Psoas muscle (tissue), 7 donors: ENCODE measurements at regions not wholly inside any gene's neighbourhood (a gene's known extent, or its start where the extent isn't known, plus 50 kb on each side); places are given as distances from the start of the nearest gene placed in this dataset.

Experiments used
- ATAC-seq, 4 donors: fragments of 200-7000 bp; cut with Tn5 transposase; one replicate each; pipeline ENCODE4 v1.9.1; 2020; ENCODE audit warnings: moderate library complexity in 3 of 4, mild to moderate bottlenecking in 2 of 4
- DNase-seq, 2 donors: peaks; one replicate each; pipeline ENCODE4 v3.0.0-alpha.2; 2020
- H3K27ac ChIP-seq: fragments of 200-600 bp; one replicate; pipeline ENCODE4 v1.8.0; 2022
- H3K27me3 ChIP-seq, 3 donors: fragments of 200-600 bp in 1 of 3; one replicate each; pipeline versions ENCODE4 v1.6.1 to v1.8.0; 2013 to 2022; ENCODE audit warnings: low read length in 2 of 3, mild to moderate bottlenecking in 2 of 3, moderate library complexity in 1 of 3; ENCODE audit not compliant: insufficient read depth in 3 of 3
- H3K36me3 ChIP-seq, 2 donors: fragments of 200-600 bp in 1 of 2; one replicate each; pipeline versions ENCODE4 v1.6.1 to v1.8.0; 2013 to 2022; ENCODE audit warnings: low read depth in 1 of 2, mild to moderate bottlenecking in 1 of 2, moderate library complexity in 1 of 2; ENCODE audit not compliant: insufficient read depth in 1 of 2
- H3K4me1 ChIP-seq: fragments of 200-600 bp; one replicate; pipeline ENCODE4 v1.8.0; 2022
- H3K4me3 ChIP-seq: fragments of 200-600 bp; one replicate; pipeline ENCODE4 v1.8.0; 2022; ENCODE audit warnings: mild to moderate bottlenecking
- H3K9me3 ChIP-seq: fragments of 200-600 bp; one replicate; pipeline ENCODE4 v1.8.0; 2022
- WGBS, 3 donors: extraction: QIAGEN DNeasy Blood & Tissue Kit; methylation state at CpG; one replicate each; pipeline versions ENCODE4 v1.1.6 to v1.1.7; 2013; 5-methylcytosine and 5-hydroxymethylcytosine counted together
- intact Hi-C, 2 donors: fragments of 100-400 bp; cut with DNase I; formaldehyde crosslinking; loops; one replicate each; pipeline versions ENCODE4 v1.11.0 to v1.14.2; 2022
- TF ChIP-seq, protein P1 (sequence below): fragments of 200-600 bp; IDR thresholded peaks from one replicate; pipeline ENCODE4 v1.8.0; 2022; ENCODE audit warnings: antibody characterized with exemption
- donor health status: healthy with polysubstance abuse.
- donor health status: DM: no; HTN: no; CAD: no; lungs with moderate emphysema.
- donor health status: Bipolar disorder and iron deficiency.
- donor health status: healthy.
- donor health status: DM: yes; HTN: yes; CAD: no.
- donor health status: DM: no; HTN: no; CAD: no.
- donor health status: DM: yes; HTN: yes; CAD: no.

GRCh38 chr1:82897549-82897948 lies 1096.8 kb downstream of the ADGRL2 start:
- ATAC-seq: no peak
- Histone ChIP-seq H3K4me1 (no peaks in the 10 kb centered on the region), H3K27ac (no peak overlapping the region), H3K4me3 (no peak overlapping the region), H3K9me3 (no peaks in the 10 kb centered on the region), H3K27me3 (no peaks in the 10 kb centered on the region), H3K36me3 (no peaks in the 10 kb centered on the region)
- DNase-seq: no peak
- TF ChIP-seq, protein P1, sequence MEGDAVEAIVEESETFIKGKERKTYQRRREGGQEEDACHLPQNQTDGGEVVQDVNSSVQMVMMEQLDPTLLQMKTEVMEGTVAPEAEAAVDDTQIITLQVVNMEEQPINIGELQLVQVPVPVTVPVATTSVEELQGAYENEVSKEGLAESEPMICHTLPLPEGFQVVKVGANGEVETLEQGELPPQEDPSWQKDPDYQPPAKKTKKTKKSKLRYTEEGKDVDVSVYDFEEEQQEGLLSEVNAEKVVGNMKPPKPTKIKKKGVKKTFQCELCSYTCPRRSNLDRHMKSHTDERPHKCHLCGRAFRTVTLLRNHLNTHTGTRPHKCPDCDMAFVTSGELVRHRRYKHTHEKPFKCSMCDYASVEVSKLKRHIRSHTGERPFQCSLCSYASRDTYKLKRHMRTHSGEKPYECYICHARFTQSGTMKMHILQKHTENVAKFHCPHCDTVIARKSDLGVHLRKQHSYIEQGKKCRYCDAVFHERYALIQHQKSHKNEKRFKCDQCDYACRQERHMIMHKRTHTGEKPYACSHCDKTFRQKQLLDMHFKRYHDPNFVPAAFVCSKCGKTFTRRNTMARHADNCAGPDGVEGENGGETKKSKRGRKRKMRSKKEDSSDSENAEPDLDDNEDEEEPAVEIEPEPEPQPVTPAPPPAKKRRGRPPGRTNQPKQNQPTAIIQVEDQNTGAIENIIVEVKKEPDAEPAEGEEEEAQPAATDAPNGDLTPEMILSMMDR: no peak
- intact Hi-C loops: no loop called here
- WGBS, 3 donors: 59 to 71% (median 70%) methylated on average over 1 of the region's 1 CpG

GRCh38 chr1:82896036-82896435 lies 1095.3 kb downstream of the ADGRL2 start:
- Histone ChIP-seq H3K36me3 (no peaks in the 10 kb centered on the region), H3K4me1 (no peaks in the 10 kb centered on the region), H3K9me3 (no peaks in the 10 kb centered on the region), H3K27me3 (no peaks in the 10 kb centered on the region), H3K4me3 (no peak overlapping the region), H3K27ac (no peak overlapping the region)
- no peak for ATAC-seq
- no peak for DNase-seq
- TF ChIP-seq, protein P1: no peak
- intact Hi-C loops: no loop called here

- Histone ChIP-seq H3K4me1 (no peaks in the 10 kb centered on the region), H3K27ac (no peak overlapping the region), H3K4me3 (no peak overlapping the region), H3K27me3 (no peaks in the 10 kb centered on the region), H3K36me3 (no peaks in the 10 kb centered on the region), H3K9me3 (no peaks in the 10 kb centered on the region)
- DNase-seq: no peak
- intact Hi-C loops: no loop called here
- WGBS, 3 donors: 67 to 92% (median 88%) methylated on average over 3 of the region's 3 CpGs
- TF ChIP-seq, protein P1: no peak
- ATAC-seq: no peak
Observed at GRCh38 chr1:82894635-82895034, 1093.9 kb downstream of the ADGRL2 start.

DNA sequence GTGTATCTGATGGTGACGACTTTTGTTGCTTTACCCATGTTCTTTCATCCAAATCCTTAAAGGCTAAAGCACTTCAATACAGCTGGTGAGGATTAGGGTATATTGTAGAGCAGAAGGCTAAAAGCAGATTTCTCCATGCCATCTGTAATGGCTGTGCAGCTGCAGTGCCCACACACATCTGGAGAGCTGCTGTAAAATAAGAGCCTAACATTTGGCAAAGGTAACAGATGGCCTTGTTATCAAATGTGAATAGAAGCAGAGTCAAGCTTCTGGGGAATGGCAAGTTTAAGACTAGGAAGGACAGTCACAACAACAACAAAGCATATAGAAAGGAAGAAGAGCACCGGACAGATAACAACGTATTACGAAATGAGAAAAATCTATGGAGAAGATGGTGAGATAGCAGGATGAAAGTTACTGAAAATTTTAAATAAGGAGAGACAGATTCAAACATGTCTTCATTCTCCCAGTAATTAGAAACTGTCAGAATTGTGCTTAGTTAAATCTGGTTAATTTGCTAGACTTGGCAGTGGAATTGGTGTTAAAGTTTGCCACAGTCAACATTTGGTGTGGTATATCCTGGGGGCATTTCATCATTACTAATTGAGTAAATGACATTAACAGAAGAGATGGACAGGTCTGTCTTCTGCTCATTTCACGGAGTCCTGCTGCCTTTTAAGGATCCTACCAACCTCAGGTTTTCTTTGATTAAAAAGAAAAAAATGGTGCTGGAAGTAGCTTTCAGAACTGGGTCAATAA lies 1093.2 kb downstream of the ADGRL2 start:
- Histone ChIP-seq H3K27me3 (no peaks in the 10 kb centered on the region), H3K36me3 (no peaks in the 10 kb centered on the region), H3K4me1 (no peaks in the 10 kb centered on the region), H3K9me3 (no peaks in the 10 kb centered on the region), H3K4me3 (no peak overlapping the region), H3K27ac (no peak overlapping the region)
- TF ChIP-seq, protein P1: no peak
- intact Hi-C loops: no loop called here
- ATAC-seq (no peak), DNase-seq (no peak)
- 76 to 86% (median 83%) methylated on average over 5 of the region's 5 CpGs for WGBS, 3 donors

DNA sequence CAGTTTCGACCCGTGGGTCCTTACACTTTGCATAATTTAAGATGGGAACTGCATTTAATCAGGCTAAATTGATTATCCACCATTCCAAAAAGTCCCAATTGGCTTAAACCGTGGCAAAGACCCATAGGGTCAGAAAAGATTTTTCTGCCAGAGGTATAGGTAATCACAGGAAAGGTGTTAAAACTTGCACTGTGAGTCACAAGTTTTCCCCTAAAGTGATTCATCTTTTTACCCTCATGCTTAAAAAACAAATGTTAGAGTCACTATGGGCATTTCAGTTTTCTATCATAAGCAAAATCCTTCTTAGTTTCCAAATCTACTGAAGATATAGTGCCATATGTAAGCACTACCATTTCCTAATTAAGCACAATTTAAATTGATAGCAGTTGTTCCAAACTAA lies 1079.8 kb downstream of the ADGRL2 start:
- 62 to 67% (median 67%) methylated on average over 3 of the region's 3 CpGs for WGBS, 3 donors

More for the DNA sequence above, 1079.8 kb downstream of the ADGRL2 start:
- Histone ChIP-seq H3K27me3 (no peaks in the 10 kb centered on the region), H3K9me3 (no peaks in the 10 kb centered on the region), H3K4me1 (no peaks in the 10 kb centered on the region), H3K27ac (no peak overlapping the region), H3K4me3 (no peak overlapping the region), H3K36me3 (no peaks in the 10 kb centered on the region)
- TF ChIP-seq, protein P1: no peak
- DNase-seq (no peak), ATAC-seq (no peak)
- intact Hi-C loops: no loop called here
